DND-41 (cell line): ENCODE measurements at regions not wholly inside any gene's neighbourhood (a gene's known extent, or its start where the extent isn't known, plus 50 kb on each side); places are given as distances from the start of the nearest gene placed in this dataset.

Experiments used
- ATAC-seq: fragments of 200-7000 bp; cut with Tn5 transposase; 3 replicates; pipeline ENCODE4 v1.9.1; 2021; ENCODE audit warnings: low read depth; ENCODE audit not compliant: insufficient read depth
- DNase-seq: peaks from one replicate; pipeline ENCODE4 v3.0.0-alpha.2; 2020
- H2AFZ ChIP-seq: 2 replicates; pipeline ENCODE4 v1.6.0; 2012; ENCODE audit warnings: low read depth, low read length
- H3K27ac ChIP-seq: 2 replicates; pipeline ENCODE4 v1.5.1; 2012; ENCODE audit warnings: low read length, inconsistent platforms
- H3K27me3 ChIP-seq: fragments of 200-600 bp; sonication (generic); 2 replicates; pipeline ENCODE4 v1.6.0; 2012; ENCODE audit warnings: low read length, mild to moderate bottlenecking, inconsistent platforms; ENCODE audit not compliant: insufficient read depth, poor library complexity
- H3K36me3 ChIP-seq: 2 replicates; pipeline ENCODE4 v1.5.1; 2012; ENCODE audit warnings: low read length, inconsistent platforms; ENCODE audit not compliant: insufficient read depth
- H3K4me1 ChIP-seq: 2 replicates; pipeline ENCODE4 v1.5.1; 2012; ENCODE audit warnings: mild to moderate bottlenecking, low read length; ENCODE audit not compliant: insufficient read depth
- H3K4me2 ChIP-seq: 2 replicates; pipeline ENCODE4 v1.6.0; 2012; ENCODE audit warnings: mild to moderate bottlenecking, moderate library complexity, low read length, inconsistent platforms; ENCODE audit not compliant: insufficient read depth
- H3K4me3 ChIP-seq, 2 experiments: fragments of 200-600 bp in 1 of 2; shearing (Covaris generic) in 1 of 2; 2 replicates each; pipeline ENCODE4 v1.5.1; 2012 to 2016; ENCODE audit warnings: inconsistent platforms in 2 of 2, low read length in 2 of 2, mild to moderate bottlenecking in 2 of 2, low read depth in 1 of 2, moderate library complexity in 1 of 2
- H3K79me2 ChIP-seq: 2 replicates; pipeline ENCODE4 v1.6.0; 2012; ENCODE audit warnings: low read length, inconsistent platforms; ENCODE audit not compliant: insufficient read depth
- H3K9ac ChIP-seq: 2 replicates; pipeline ENCODE4 v1.6.0; 2012; ENCODE audit warnings: low read depth, mild to moderate bottlenecking, inconsistent platforms, low read length, moderate library complexity
- H3K9me3 ChIP-seq: 2 replicates; pipeline ENCODE4 v1.5.1; 2012; ENCODE audit warnings: low read length, moderate library complexity, mild to moderate bottlenecking, inconsistent platforms; ENCODE audit not compliant: insufficient read depth, severe bottlenecking
- H4K20me1 ChIP-seq: 2 replicates; pipeline ENCODE4 v1.6.0; 2012; ENCODE audit warnings: low read length; ENCODE audit not compliant: insufficient read depth
- CTCF ChIP-seq: IDR thresholded peaks from 2 replicates; pipeline ENCODE4 v1.5.1; 2012; ENCODE audit warnings: borderline replicate concordance, low read length, moderate library complexity, mild to moderate bottlenecking; ENCODE audit not compliant: poor library complexity, severe bottlenecking; ENCODE audit errors: extremely low read depth
- EZH2 ChIP-seq: IDR thresholded peaks from 3 replicates; pipeline ENCODE4 v1.6.1; 2012; ENCODE audit warnings: borderline replicate concordance, low read depth, mild to moderate bottlenecking, moderate library complexity, low read length, inconsistent platforms; ENCODE audit not compliant: severe bottlenecking

- ATAC-seq (no peak), DNase-seq (no peak)
- no peaks in the 10 kb centered on the region for H3K27me3 ChIP-seq
- TF ChIP-seq EZH2, result no peak
- TF ChIP-seq CTCF, result no peak
- peaks cover 10% of the 10 kb centered on the region for H3K9me3 ChIP-seq
- no peak overlapping the region for H3K9ac ChIP-seq
- H4K20me1 ChIP-seq, result no peaks in the 10 kb centered on the region
- no peaks in the 10 kb centered on the region for H3K36me3 ChIP-seq
- H3K79me2 ChIP-seq, result no peaks in the 10 kb centered on the region
- no peak overlapping the region for H3K4me3 ChIP-seq
- H3K27ac ChIP-seq, result no peak overlapping the region
- no peaks in the 10 kb centered on the region for H3K4me1 ChIP-seq
- no peak overlapping the region for H2AFZ ChIP-seq
- no peak overlapping the region for H3K4me2 ChIP-seq
Observed at GRCh38 chr7:40944981-40945585, 757.8 kb downstream of the INHBA start.

- Histone ChIP-seq H3K9me3 (no peaks in the 10 kb centered on the region), H3K9ac (no peak overlapping the region), H4K20me1 (no peaks in the 10 kb centered on the region), H3K4me3 (no peak overlapping the region), H3K4me1 (no peaks in the 10 kb centered on the region), H3K36me3 (no peaks in the 10 kb centered on the region), H3K4me2 (no peak overlapping the region), H3K27ac (no peak overlapping the region), H3K27me3 (no peaks in the 10 kb centered on the region), H3K79me2 (no peaks in the 10 kb centered on the region), H2AFZ (no peak overlapping the region)
- no peak for ATAC-seq
- TF ChIP-seq CTCF (no peak), EZH2 (no peak)
- no peak for DNase-seq
Observed at GRCh38 chr7:40937879-40938278, 765.0 kb downstream of the INHBA start.

GRCh38 chr7:40935435-40935834, 767.5 kb downstream of the INHBA start:
- H4K20me1 ChIP-seq, result no peaks in the 10 kb centered on the region

More at GRCh38 chr7:40935435-40935834, 767.5 kb downstream of the INHBA start:
- TF ChIP-seq CTCF (no peak), EZH2 (no peak)
- Histone ChIP-seq H3K79me2 (no peaks in the 10 kb centered on the region), H3K4me2 (no peak overlapping the region), H2AFZ (no peak overlapping the region), H3K9me3 (no peaks in the 10 kb centered on the region), H3K27ac (no peak overlapping the region), H3K4me3 (no peak overlapping the region), H3K36me3 (no peaks in the 10 kb centered on the region), H3K9ac (no peak overlapping the region), H3K4me1 (no peaks in the 10 kb centered on the region), H3K27me3 (no peaks in the 10 kb centered on the region)
- DNase-seq, result no peak
- no peak for ATAC-seq
